Fibroblast of skin of abdomen (primary cell): ENCODE measurements at regions not wholly inside any gene's neighbourhood (a gene's known extent, or its start where the extent isn't known, plus 50 kb on each side); places are given as distances from the start of the nearest gene placed in this dataset.

Experiments
- DNase-seq: peaks from one replicate; pipeline ENCODE4 v3.0.0-alpha.2; 2013

- DNase-seq: no peak
These were observed 80.8 kb upstream of the PTPN1 start for GRCh38 chr20:50429412-50429811.

DNA sequence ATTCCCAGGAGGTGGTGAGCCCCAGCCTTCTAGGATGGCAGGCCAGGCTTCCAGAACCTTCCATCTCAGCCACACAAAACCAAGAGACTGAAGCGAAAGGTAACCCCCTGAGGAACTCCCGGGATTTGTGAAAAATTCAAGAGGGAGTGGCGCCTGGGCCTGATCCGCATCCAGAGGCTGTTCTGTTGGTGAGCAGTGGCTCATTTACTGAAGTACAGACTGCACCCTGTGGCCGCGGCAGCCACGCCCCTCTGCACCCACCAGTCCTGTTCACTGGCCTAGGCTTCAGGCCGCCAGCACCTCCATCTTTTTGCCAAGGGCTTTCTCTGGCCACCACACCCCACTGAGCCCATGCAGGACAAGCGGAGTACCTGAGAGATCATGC lies 79.1 kb upstream of the PTPN1 start:
- no peak for DNase-seq

DNA sequence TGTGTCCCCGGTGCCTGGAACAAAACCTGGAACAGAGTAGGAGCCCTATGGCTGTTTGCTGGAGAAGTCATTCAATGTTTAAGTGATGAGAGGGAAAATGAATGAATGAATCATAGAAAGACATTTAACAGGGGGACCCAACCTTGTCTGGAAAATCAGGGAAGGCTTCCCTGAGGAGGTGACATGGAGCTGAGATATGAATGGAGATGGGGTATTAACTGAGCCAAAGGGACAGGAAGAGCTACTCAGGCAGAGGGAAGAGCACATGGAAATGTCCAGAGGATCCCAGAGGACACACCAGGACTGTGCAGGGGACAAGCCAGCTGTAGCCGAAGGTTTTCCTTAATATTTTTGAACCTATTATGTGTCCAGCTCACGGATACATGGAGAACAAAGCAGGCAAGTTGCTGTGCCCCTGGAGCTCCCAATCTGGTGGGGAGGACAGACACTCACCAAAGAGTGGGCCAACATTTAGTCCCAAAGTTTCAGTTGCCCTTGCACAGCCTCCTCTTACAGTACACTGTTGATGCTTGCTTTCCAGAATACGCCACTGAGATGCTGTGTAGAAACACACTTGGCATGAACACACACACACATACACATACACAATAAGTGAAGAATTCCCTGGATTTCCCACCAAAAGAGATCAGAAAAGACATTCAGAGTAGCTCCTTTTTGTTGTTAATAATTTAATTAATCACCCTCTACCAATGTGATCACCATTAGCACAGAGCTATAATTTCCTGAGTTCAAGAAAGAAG lies 77.0 kb upstream of the PTPN1 start:
- no peak for DNase-seq

DNA sequence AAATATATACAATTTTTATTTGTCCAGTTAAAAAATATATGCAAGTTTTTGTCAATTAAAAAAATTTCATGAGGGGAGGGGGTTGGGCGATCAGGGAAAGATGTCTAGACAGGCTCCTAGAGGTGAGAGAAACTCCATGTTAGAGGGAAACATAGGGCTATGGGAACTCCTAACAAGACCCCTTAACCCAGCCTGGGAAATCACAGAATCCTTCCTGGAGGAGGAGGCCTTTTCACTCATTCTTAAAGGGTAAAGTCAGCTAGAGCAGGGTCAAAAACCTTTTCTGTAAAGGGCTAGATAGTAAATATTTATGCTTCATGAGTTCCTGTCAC lies 75.9 kb upstream of the PTPN1 start:
- no peak for DNase-seq

- DNase-seq: no peak
These were observed 75.4 kb upstream of the PTPN1 start for GRCh38 chr20:50434653-50435396.

DNA sequence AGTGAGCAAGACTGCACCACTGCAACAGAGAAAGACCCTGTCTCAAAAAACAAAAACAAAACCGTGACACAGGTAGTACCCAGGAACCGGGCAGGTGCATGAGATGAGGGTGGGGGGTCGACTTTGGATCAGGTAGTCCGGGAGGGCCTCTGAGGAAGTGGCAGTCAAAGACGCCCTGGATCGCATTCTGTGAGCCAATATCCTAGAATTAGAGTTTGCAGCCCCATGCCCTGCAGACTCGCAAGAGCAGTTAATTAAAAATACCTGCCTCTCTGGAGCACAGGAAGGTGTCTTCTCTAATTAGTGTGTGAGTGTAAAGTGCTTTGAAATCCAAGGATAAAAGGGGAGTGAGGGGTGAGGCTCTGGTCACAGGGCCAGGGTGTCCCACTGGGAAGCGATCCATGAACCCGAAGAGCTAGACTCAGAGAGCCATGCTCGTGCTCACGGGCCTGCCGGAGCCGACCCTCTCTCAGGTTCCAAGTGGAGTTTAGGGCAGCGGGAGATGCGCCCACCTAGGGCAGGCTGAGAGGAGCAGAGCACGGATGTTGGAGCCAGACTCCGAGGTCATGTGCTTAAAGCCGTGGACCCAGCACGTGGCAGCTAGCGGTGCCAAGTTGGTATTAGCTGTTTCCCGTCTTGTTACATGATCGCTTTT lies 74.7 kb upstream of the PTPN1 start:
- no peak for DNase-seq

GRCh38 chr20:50436052-50436656 lies 74.0 kb upstream of the PTPN1 start:
- no peak for DNase-seq

DNA sequence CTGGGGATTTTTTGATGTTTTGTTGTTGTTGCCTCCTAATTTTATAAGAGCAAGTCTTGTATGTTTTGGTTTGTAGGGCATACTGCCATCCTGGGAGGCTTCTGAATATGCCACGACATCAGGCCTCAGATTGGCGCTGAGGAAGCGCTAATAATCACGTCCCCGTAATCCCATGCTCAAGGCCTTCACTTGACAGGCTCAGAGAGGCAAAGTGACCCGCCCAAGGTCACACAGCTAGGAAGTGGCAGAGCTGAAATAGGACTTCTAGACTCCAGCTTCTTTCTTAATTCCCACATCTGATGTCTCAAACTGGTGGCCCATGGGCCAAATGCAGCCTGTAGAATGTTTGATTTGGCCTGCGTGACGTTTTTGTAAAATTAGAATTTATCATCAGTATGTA lies 73.5 kb upstream of the PTPN1 start:
- DNase-seq: no peak

GRCh38 chr20:50438986-50439407 lies 71.2 kb upstream of the PTPN1 start:
- DNase-seq: peak; percentile 37

DNA sequence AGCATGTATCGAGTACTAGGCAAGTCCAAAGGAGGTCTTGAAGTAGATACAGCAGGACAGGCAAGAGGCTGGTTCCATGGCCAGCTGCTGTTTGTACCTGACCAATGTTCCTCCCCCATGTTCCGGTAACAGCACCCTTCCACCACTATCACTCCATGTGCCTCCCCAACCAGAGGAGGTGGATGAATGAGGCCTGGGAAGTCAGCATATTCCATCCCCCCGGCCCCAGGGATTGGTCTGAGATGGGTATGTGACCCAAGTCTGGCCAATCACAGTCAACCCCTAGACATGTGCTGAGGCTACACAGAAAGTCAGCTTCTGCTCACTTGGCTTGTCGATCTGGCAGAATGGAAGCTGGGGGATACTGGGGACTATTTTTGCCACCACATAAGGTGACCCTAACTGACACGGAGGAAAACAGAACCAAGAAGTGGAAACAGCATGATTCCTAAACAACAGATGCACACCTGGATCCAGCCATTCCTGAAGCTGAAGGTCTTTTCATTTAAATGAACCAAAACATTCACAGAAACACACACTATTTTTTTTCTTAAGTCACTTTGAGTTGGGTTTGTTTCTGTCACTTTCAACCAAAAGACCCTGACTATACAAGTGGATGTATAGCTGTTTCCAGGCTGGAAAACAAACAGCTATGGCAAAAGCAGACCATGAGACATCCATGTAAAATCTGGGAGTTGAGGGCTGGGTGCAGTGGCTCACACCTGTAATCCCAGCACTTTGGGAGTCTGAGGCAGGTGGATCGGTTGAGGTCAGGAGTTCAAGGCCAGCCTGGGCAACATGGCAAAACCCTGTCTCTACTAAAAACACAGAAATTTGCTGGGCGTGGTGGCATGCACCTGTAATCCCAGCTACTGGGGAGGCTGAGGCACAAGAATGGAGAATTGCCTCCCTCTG lies 70.4 kb upstream of the PTPN1 start:
- no peak for DNase-seq

DNA sequence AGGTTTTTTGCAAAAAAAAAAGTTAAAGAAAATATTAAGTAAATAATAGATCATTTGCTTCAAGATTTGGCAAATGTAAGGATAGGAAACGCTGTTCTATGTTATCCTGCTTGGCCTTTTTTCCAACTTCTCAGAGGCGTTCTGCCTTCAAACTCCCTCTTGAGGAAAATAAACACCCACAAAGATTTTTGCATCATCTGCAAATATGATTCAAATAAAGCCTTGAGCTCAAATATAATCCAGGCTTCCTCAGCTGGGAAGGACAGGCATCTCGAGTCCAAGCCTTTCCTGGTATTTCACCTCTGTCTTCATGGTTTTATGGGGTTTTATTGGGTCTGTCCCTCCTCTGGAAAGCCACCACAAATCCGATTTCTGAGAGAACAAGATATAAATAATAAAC lies 67.7 kb upstream of the PTPN1 start:
- no peak for DNase-seq

GRCh38 chr20:50445354-50446151 lies 64.6 kb upstream of the PTPN1 start:
- DNase-seq: no peak

- no peak for DNase-seq
These were observed 63.7 kb upstream of the PTPN1 start for GRCh38 chr20:50446351-50447101.

DNA sequence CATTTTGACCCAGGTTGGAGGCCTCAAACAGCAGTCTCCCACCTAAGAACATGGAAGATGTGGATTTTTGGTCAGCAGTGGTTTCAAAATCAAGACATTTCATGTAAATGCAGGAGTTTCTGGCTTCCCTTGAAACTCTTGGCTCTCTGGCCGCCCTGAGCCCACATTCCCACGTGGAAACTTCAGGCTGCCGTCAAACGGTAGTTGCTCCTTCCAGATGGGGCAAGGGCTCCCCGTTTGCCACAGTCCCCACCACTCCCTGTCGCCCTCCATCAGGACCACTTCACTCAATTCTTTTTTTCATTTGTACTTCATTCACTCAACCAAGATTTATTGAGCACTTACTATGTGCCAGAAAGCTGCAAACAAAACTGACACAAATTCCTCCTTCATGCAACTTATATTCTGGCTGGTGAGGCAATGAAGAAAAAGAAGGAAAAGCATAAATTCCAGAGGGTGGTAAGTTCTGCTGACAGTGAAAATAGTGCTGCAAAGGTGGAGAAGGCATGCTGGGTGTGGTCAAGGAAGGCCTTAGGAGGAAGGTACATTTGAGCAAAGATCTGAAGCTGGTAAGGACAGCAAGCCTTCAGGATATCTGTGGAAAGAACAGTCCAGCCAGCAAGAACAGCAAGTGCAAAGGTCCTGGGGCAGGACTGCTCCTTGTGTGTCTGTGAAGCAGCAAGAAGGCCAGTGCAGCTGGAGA lies 62.9 kb upstream of the PTPN1 start:
- DNase-seq: no peak

- no peak for DNase-seq
These were observed 62.4 kb upstream of the PTPN1 start for GRCh38 chr20:50447817-50448216.

GRCh38 chr20:50448625-50449403 lies 61.4 kb upstream of the PTPN1 start:
- peak; percentile 52 for DNase-seq

DNA sequence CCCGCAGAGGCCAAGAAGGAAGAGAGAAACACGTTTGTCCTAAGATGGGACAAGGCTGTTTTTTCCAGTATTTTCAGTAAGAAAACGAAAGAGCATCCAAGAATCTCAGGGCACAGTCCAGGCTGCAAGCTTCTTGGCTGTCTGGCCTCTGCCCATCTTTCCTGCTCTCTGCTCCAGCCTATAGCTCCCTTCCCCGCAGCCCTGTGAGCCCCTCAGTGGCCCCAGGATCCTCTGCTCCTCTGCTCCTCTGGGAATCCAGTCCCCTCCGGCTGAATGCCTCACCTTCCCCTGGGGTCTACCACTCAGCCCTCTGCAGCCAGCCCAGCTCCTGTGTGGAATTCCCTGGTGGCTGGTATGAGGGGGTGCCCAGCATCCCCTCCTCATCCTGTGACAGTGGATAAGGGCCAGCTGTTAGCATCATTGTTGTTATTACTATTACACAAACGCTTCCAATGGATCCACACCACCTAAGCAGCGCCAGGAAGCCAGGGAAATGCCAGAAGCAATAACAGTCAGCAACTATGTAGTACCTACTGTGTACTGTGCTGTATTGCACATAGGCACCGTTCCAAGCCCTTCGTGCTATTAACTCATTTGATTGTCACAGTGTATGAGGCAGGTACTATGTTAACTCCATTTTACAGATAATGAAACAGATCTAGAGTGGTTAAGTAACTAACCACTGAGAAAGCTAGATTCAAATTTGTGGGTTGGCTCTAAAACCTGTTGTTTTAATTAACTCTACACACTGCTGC lies 60.3 kb upstream of the PTPN1 start:
- DNase-seq: no peak

GRCh38 chr20:50450493-50450826 lies 59.7 kb upstream of the PTPN1 start:
- DNase-seq: no peak
